Karpas-422 (cell line): ENCODE measurements at regions not wholly inside any gene's neighbourhood (a gene's known extent, or its start where the extent isn't known, plus 50 kb on each side); places are given as distances from the start of the nearest gene placed in this dataset.

Experiments
- DNase-seq: peaks from one replicate; pipeline ENCODE4 v3.0.0-alpha.2; 2015
- H2AFZ ChIP-seq: fragments of 200-600 bp; sonication (generic); 2 replicates; pipeline ENCODE4 v1.6.1; 2014; ENCODE audit warnings: antibody characterized with exemption, low read length, mixed read lengths
- H3K27ac ChIP-seq: fragments of 200-600 bp; sonication (generic); 2 replicates; pipeline ENCODE4 v1.5.1; 2014; ENCODE audit warnings: mild to moderate bottlenecking, low read length, moderate library complexity
- H3K27me3 ChIP-seq: fragments of 200-600 bp; sonication (generic); 2 replicates; pipeline ENCODE4 v1.6.1; 2014; ENCODE audit warnings: low read length, mixed read lengths
- H3K36me3 ChIP-seq: fragments of 200-600 bp; sonication (generic); 2 replicates; pipeline ENCODE4 v1.6.1; 2014; ENCODE audit warnings: low read length, mixed read lengths; ENCODE audit not compliant: insufficient read depth
- H3K4me1 ChIP-seq: fragments of 200-600 bp; sonication (generic); 2 replicates; pipeline ENCODE4 v1.6.1; 2014; ENCODE audit warnings: mild to moderate bottlenecking, low read length, mixed read lengths
- H3K4me2 ChIP-seq: fragments of 200-600 bp; sonication (generic); 2 replicates; pipeline ENCODE4 v1.6.1; 2014; ENCODE audit warnings: low read length, low read depth, mild to moderate bottlenecking; ENCODE audit not compliant: poor library complexity, severe bottlenecking
- H3K4me3 ChIP-seq: fragments of 200-600 bp; sonication (generic); 2 replicates; pipeline ENCODE4 v1.5.1; 2014; ENCODE audit warnings: mild to moderate bottlenecking, antibody characterized with exemption, low read length, mixed read lengths
- H3K79me2 ChIP-seq: fragments of 200-600 bp; sonication (generic); 2 replicates; pipeline ENCODE4 v1.6.1; 2014; ENCODE audit warnings: mild to moderate bottlenecking, low read length, mixed read lengths
- H3K9ac ChIP-seq: fragments of 200-600 bp; sonication (generic); 2 replicates; pipeline ENCODE4 v1.6.0; 2014; ENCODE audit warnings: low read length
- H3K9me2 ChIP-seq: fragments of 200-600 bp; sonication (generic), shearing (Covaris generic); replicated peaks from 2 replicates; pipeline ENCODE4 v1.6.0; 2014; ENCODE audit warnings: mild to moderate bottlenecking, low read length, moderate library complexity; ENCODE audit not compliant: insufficient read depth
- H3K9me3 ChIP-seq: fragments of 300-700, 200-600 bp; sonication (generic); 2 replicates; pipeline ENCODE4 v1.6.1; 2014; ENCODE audit warnings: low read length, mixed read lengths
- H4K20me1 ChIP-seq: fragments of 200-600 bp; sonication (generic); 2 replicates; pipeline ENCODE4 v1.6.1; 2014; ENCODE audit warnings: mild to moderate bottlenecking, antibody characterized with exemption, low read length, low read depth; ENCODE audit not compliant: insufficient read depth

DNA sequence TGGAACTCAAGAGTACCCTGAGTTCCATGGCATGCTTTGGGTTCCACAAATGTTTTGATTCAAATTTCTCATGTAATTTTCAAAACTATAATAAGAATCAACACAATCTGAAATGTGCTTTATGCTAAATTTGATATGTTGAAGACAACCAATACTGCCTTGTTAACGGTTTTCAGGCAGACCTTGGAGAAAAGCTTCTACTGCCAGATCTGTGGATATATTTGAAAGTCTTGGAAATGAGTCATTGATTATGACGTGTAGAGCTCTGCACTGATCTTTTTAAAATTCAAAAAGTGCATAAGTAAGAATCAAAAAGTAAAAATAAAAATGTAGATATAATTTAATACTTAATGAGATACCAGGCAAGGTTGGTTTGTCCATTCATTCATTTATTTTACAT, 74.0 kb upstream of the TNR start:
- Histone ChIP-seq H3K9me3 (no peaks in the 10 kb centered on the region), H3K27me3 (peaks cover 2% of the 10 kb centered on the region; the same call in 1 of the 2 replicates), H4K20me1 (no peaks in the 10 kb centered on the region), H3K27ac (no peak overlapping the region), H3K4me3 (no peak overlapping the region), H3K9me2 (no peaks in the 10 kb centered on the region), H3K36me3 (no peaks in the 10 kb centered on the region), H3K9ac (no peak overlapping the region), H2AFZ (no peak overlapping the region), H3K4me2 (no peak overlapping the region), H3K79me2 (no peaks in the 10 kb centered on the region), H3K4me1 (no peaks in the 10 kb centered on the region)
- no peak for DNase-seq

- Histone ChIP-seq H3K36me3 (no peaks in the 10 kb centered on the region), H3K4me2 (no peak overlapping the region)
Observed at GRCh38 chr1:175814885-175815284, 71.5 kb upstream of the TNR start.

DNA sequence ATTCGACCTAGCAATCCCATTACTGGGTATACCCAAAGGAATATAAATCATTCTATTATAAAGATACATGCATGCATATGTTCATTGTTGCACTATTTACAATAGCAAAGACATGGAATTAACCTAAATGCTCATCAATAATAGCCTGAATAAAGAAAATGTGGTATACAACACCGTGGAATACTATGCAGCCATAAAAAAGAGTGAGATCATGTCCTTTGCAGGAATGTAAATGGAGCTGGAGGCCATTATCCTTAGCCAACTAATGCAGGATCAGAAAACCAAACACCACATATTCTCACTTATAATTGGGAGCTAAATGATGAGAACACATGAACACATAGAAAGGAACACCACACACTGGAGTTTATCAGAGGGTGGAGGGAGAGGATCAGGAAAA, 69.5 kb upstream of the TNR start:
- Histone ChIP-seq H3K4me3 (no peak overlapping the region), H3K4me1 (no peaks in the 10 kb centered on the region), H4K20me1 (no peaks in the 10 kb centered on the region), H3K9me3 (no peaks in the 10 kb centered on the region), H3K27me3 (no peaks in the 10 kb centered on the region), H3K9ac (no peak overlapping the region), H3K9me2 (no peaks in the 10 kb centered on the region), H3K36me3 (no peaks in the 10 kb centered on the region), H3K4me2 (no peak overlapping the region), H3K79me2 (no peaks in the 10 kb centered on the region), H3K27ac (no peak overlapping the region), H2AFZ (no peak overlapping the region)
- DNase-seq = no peak

More at GRCh38 chr1:175814885-175815284, 71.5 kb upstream of the TNR start:
- Histone ChIP-seq H3K4me1 (no peaks in the 10 kb centered on the region), H4K20me1 (no peaks in the 10 kb centered on the region), H3K4me3 (no peak overlapping the region), H3K79me2 (no peaks in the 10 kb centered on the region), H3K9me3 (no peaks in the 10 kb centered on the region), H3K9ac (no peak overlapping the region), H3K9me2 (no peaks in the 10 kb centered on the region), H3K27me3 (no peaks in the 10 kb centered on the region), H2AFZ (no peak overlapping the region), H3K27ac (no peak overlapping the region)
- no peak for DNase-seq

DNA sequence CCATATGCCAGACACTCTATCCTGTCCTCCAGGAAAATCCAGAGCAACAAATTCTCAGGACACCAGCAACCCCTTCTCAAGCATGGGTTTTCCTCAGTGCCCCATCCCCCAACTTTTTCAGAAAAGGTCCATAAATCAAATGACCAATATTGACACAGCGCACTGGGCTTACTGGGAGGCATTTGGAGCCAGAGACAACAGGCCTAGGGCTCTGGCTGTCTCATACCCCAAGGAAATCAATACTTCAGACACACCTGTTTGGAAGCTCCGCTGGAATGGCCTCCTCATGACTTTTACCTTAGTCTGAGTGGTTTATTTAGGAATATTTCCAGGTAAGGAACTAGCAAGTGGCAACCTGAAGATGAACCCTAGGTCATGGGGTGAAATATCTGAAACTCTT, 66.9 kb upstream of the TNR start:
- H3K27me3 ChIP-seq = no peaks in the 10 kb centered on the region
- H3K4me1 ChIP-seq = no peaks in the 10 kb centered on the region
- no peak overlapping the region for H3K4me3 ChIP-seq
- no peaks in the 10 kb centered on the region for H3K9me2 ChIP-seq
- H3K9me3 ChIP-seq = no peaks in the 10 kb centered on the region
- H3K9ac ChIP-seq = no peak overlapping the region
- H4K20me1 ChIP-seq = no peaks in the 10 kb centered on the region
- H3K79me2 ChIP-seq = no peaks in the 10 kb centered on the region
- no peaks in the 10 kb centered on the region for H3K36me3 ChIP-seq
- no peak overlapping the region for H3K4me2 ChIP-seq
- no peak overlapping the region for H2AFZ ChIP-seq
- H3K27ac ChIP-seq = no peak overlapping the region
- no peak for DNase-seq

DNA sequence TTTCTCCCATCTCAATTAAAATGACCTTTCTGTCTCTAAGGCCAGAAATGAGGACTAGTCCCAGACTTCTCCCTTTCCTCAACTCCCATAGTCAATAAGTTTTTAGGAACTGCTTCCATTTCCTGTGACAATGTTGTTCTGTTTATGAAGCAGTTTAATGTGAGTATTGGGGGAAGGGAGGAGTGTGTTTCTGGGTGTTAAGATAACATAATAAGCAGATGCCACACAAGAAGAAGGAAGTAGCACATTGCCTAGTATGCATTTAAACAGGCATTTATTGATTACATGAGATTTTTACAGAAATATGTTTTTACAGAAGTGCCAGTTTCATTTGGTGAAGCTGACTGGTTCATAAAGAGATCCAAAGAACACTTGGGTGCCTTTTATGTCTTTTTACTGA, 65.6 kb upstream of the TNR start:
- Histone ChIP-seq H3K27me3 (no peaks in the 10 kb centered on the region), H3K79me2 (no peaks in the 10 kb centered on the region), H3K9me3 (no peaks in the 10 kb centered on the region), H3K4me3 (no peak overlapping the region), H2AFZ (no peak overlapping the region), H4K20me1 (no peaks in the 10 kb centered on the region), H3K9ac (no peak overlapping the region), H3K9me2 (no peaks in the 10 kb centered on the region), H3K27ac (no peak overlapping the region), H3K4me2 (no peak overlapping the region), H3K36me3 (no peaks in the 10 kb centered on the region), H3K4me1 (peaks cover 5% of the 10 kb centered on the region)
- no peak for DNase-seq

GRCh38 chr1:175808573-175808972, 65.2 kb upstream of the TNR start:
- Histone ChIP-seq H3K4me1 (peaks cover 9% of the 10 kb centered on the region), H2AFZ (no peak overlapping the region), H3K27me3 (no peaks in the 10 kb centered on the region), H3K9ac (no peak overlapping the region), H3K4me2 (no peak overlapping the region), H3K27ac (no peak overlapping the region), H3K36me3 (no peaks in the 10 kb centered on the region), H3K9me2 (no peaks in the 10 kb centered on the region), H3K9me3 (no peaks in the 10 kb centered on the region), H3K79me2 (no peaks in the 10 kb centered on the region), H4K20me1 (no peaks in the 10 kb centered on the region), H3K4me3 (no peak overlapping the region)
- no peak for DNase-seq

- Histone ChIP-seq H3K27me3 (no peaks in the 10 kb centered on the region), H3K27ac (no peak overlapping the region), H3K4me2 (no peak overlapping the region), H3K9me3 (no peaks in the 10 kb centered on the region), H2AFZ (no peak overlapping the region), H3K79me2 (no peaks in the 10 kb centered on the region), H3K4me3 (no peak overlapping the region), H3K9ac (no peak overlapping the region), H3K4me1 (peaks cover 12% of the 10 kb centered on the region), H3K36me3 (no peaks in the 10 kb centered on the region), H4K20me1 (no peaks in the 10 kb centered on the region), H3K9me2 (no peaks in the 10 kb centered on the region)
- DNase-seq = no peak
Observed at GRCh38 chr1:175804561-175804960, 61.2 kb upstream of the TNR start.

DNA sequence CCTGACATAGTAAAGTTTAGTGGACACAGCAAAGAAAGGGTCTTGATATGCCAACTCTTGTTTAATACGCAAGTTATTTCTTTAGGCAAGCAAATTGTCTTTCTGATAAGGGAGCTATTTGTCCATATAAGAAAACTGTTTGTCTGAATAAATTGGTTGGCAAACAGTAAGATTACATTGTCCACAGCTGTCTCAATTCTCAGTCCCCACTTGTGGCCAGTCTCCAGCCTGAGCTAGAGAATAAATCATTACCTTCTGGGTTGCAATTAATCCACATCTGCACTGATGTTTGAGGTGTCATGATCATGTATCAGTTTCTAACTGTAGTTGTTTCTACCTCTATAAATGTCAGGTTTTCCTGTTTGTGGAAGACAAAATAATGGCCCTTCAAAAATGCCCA, 60.0 kb upstream of the TNR start:
- Histone ChIP-seq H3K4me1 (peaks cover 12% of the 10 kb centered on the region), H3K36me3 (no peaks in the 10 kb centered on the region), H3K4me2 (no peak overlapping the region), H3K9me2 (no peaks in the 10 kb centered on the region), H3K27ac (no peak overlapping the region), H2AFZ (no peak overlapping the region), H4K20me1 (no peaks in the 10 kb centered on the region), H3K9me3 (no peaks in the 10 kb centered on the region), H3K27me3 (no peaks in the 10 kb centered on the region), H3K79me2 (no peaks in the 10 kb centered on the region), H3K9ac (no peak overlapping the region), H3K4me3 (no peak overlapping the region)
- DNase-seq = no peak
